K562 (cell line): ENCODE measurements at regions not wholly inside any gene's neighbourhood (a gene's known extent, or its start where the extent isn't known, plus 50 kb on each side); places are given as distances from the start of the nearest gene placed in this dataset.

ENCODE experiments used
- ATAC-seq: fragments of 200-7000 bp; cut with Tn5 transposase; 3 replicates; pipeline ENCODE4 v1.9.1; 2020; ENCODE audit warnings: moderate library complexity
- BruUV-seq: library from RNA; stranded (reverse); fragments of 400-500 nt; replicated peaks from 2 replicates; lab custom pipeline; 2021; lab: Mats Ljungman, UMichigan
- CTCF ChIA-PET: fragments of 300-600 bp; formaldehyde crosslinking; extraction: SDS; loops from one replicate; lab custom pipeline; 2021; ENCODE audit warnings: low intra/inter-chr PET ratio; lab: Yijun Ruan, JAX
- POLR2A ChIA-PET: fragments of 300-600, 350-650 bp; sonication (Branson Sonifier 250); formaldehyde crosslinking; extraction: SDS; loops from one replicate; lab custom pipeline; 2021; ENCODE audit warnings: antibody characterized with exemption, inconsistent platforms; lab: Yijun Ruan, JAX
- DNase-seq, 4 experiments: peaks; one replicate each; pipeline versions ENCODE4 v3.0.0 to v3.0.0-alpha.2; 2011 to 2018; ENCODE audit warnings: low spot score in 3 of 4, mixed read lengths in 3 of 4; ENCODE audit errors: extremely low read depth in 1 of 4
- FAIRE-seq: peaks from 2 replicates; lab custom pipeline; 2011; peaks lifted over from hg19 to GRCh38; lab: Jason Lieb, UNC
- H2AFZ ChIP-seq: 2 replicates; pipeline ENCODE4 v1.6.0; 2011; ENCODE audit warnings: low read depth, low read length, control low read depth, inconsistent platforms
- H3K27ac ChIP-seq: fragments of 200-600 bp; 3 replicates; pipeline ENCODE4 v1.8.0; 2011; ENCODE audit warnings: low read depth, mild to moderate bottlenecking, control low read depth, inconsistent platforms, low read length, moderate library complexity, mixed read lengths; ENCODE audit errors: extremely low read depth
- H3K27me3 ChIP-seq, 2 experiments: fragments of 300-600 bp in 1 of 2; 2 replicates in 1 of 2; 3 replicates in 1 of 2; pipeline versions ENCODE4 v1.6.0 to v1.8.0; 2011; ENCODE audit warnings: inconsistent platforms in 2 of 2, low read length in 2 of 2, mild to moderate bottlenecking in 1 of 2, mixed read lengths in 1 of 2, moderate library complexity in 1 of 2; ENCODE audit not compliant: control insufficient read depth in 2 of 2, insufficient read depth in 2 of 2
- H3K36me3 ChIP-seq: fragments of 300-600 bp; 3 replicates; pipeline ENCODE4 v1.8.0; 2011; ENCODE audit warnings: mild to moderate bottlenecking, low read length, inconsistent platforms; ENCODE audit not compliant: control insufficient read depth, insufficient read depth
- H3K4me1 ChIP-seq, 2 experiments: fragments of 200-600 bp in 1 of 2; replicated peaks in 1 of 2; 2 replicates in 1 of 2; 3 replicates in 1 of 2; pipeline versions ENCODE4 v1.5.1 to v1.8.0; 2011; ENCODE audit warnings: inconsistent platforms in 2 of 2, low read length in 2 of 2, mild to moderate bottlenecking in 1 of 2, mixed read lengths in 1 of 2, moderate library complexity in 1 of 2; ENCODE audit not compliant: control insufficient read depth in 2 of 2, insufficient read depth in 2 of 2
- H3K4me2 ChIP-seq: 2 replicates; pipeline ENCODE4 v1.6.1; 2011; ENCODE audit warnings: low read length, control low read depth, inconsistent platforms, mixed read lengths; ENCODE audit not compliant: insufficient read depth
- H3K4me3 ChIP-seq: fragments of 200-600 bp; sonication (generic), shearing (Covaris generic); 2 replicates; pipeline ENCODE4 v1.5.1; 2016; ENCODE audit warnings: control low read depth, inconsistent platforms
- H3K79me2 ChIP-seq: fragments of 200-600 bp; 3 replicates; pipeline ENCODE4 v1.8.0; 2011; ENCODE audit warnings: low read length, inconsistent platforms; ENCODE audit not compliant: control insufficient read depth, insufficient read depth
- H3K9ac ChIP-seq, 2 experiments: 2 replicates each; pipeline versions ENCODE4 v1.6.0 to v1.6.1; 2011; ENCODE audit warnings: low read depth in 2 of 2, low read length in 2 of 2, control low read depth in 1 of 2, inconsistent platforms in 1 of 2, mild to moderate bottlenecking in 1 of 2, mixed read lengths in 1 of 2; ENCODE audit not compliant: insufficient read depth in 1 of 2
- H3K9me1 ChIP-seq: one replicate; pipeline ENCODE4 v1.6.0; 2011; ENCODE audit warnings: inconsistent platforms, mild to moderate bottlenecking, low read length, moderate library complexity; ENCODE audit not compliant: control insufficient read depth, insufficient read depth
- H3K9me3 ChIP-seq: replicated peaks from 2 replicates; pipeline ENCODE4 v1.5.1; 2011; ENCODE audit warnings: low read depth, low read length, inconsistent platforms; ENCODE audit not compliant: control insufficient read depth, insufficient read depth
- H4K20me1 ChIP-seq: replicated peaks from 2 replicates; pipeline ENCODE4 v1.6.1; 2011; ENCODE audit warnings: low read length, inconsistent platforms, mixed read lengths; ENCODE audit not compliant: control insufficient read depth, insufficient read depth
- BCOR ChIP-seq: fragments of 450-650 bp; IDR thresholded peaks from 2 replicates; pipeline ENCODE4 v1.6.1; 2016
- CREM ChIP-seq: IDR thresholded peaks from 2 replicates; pipeline ENCODE4 v1.6.1; 2014; ENCODE audit warnings: antibody characterized with exemption, low read depth
- CTBP1 ChIP-seq: fragments of 450-650 bp; IDR thresholded peaks from 2 replicates; pipeline ENCODE4 v1.6.1; 2016; ENCODE audit warnings: borderline replicate concordance
- EZH2 ChIP-seq: IDR thresholded peaks from 2 replicates; pipeline ENCODE4 v1.6.1; 2012; ENCODE audit warnings: low read depth, mild to moderate bottlenecking, inconsistent platforms, low read length, borderline replicate concordance
- HDAC1 ChIP-seq, 2 experiments: fragments of 450-650 bp; IDR thresholded peaks; 2 replicates each; pipeline ENCODE4 v1.6.1; 2016 to 2017; ENCODE audit warnings: inconsistent platforms in 1 of 2, mild to moderate bottlenecking in 1 of 2, moderate library complexity in 1 of 2
- HDAC6 ChIP-seq: IDR thresholded peaks from 2 replicates; pipeline ENCODE4 v1.6.1; 2012; ENCODE audit warnings: low read depth, mild to moderate bottlenecking, control low read depth, inconsistent platforms, low read length, moderate library complexity
- KLF1 ChIP-seq: fragments of 450-650 bp; IDR thresholded peaks from 2 replicates; pipeline ENCODE4 v1.6.1; 2016; ENCODE audit warnings: missing genetic modification characterization, missing compliant biosample characterization
- NFIC ChIP-seq: fragments of 450-650 bp; IDR thresholded peaks from 2 replicates; pipeline ENCODE4 v1.6.1; 2017; ENCODE audit warnings: mild to moderate bottlenecking, inconsistent platforms
- NUFIP1 ChIP-seq: fragments of 450-650 bp; IDR thresholded peaks from 2 replicates; pipeline ENCODE4 v1.6.1; 2018; ENCODE audit not compliant: partially characterized antibody
- POLR2B ChIP-seq: fragments of 450-650 bp; IDR thresholded peaks from 2 replicates; pipeline ENCODE4 v1.6.1; 2018; ENCODE audit warnings: low read depth; ENCODE audit not compliant: partially characterized antibody
- SOX6 ChIP-seq: fragments of 450-650 bp; IDR thresholded peaks from 2 replicates; pipeline ENCODE4 v1.6.1; 2014; ENCODE audit warnings: mild to moderate bottlenecking
- TGIF2 ChIP-seq: sonication (generic); formaldehyde crosslinking; IDR thresholded peaks from 2 replicates; pipeline ENCODE4 v1.8.1; 2022; ENCODE audit warnings: mild to moderate bottlenecking, missing genetic modification reagents, moderate library complexity
- U2AF2 ChIP-seq: fragments of 200-400 bp; formaldehyde crosslinking; optimal IDR thresholded peaks from 2 replicates; pipeline ENCODE3; 2017; ENCODE audit warnings: low read depth, mild to moderate bottlenecking, low read length
- ZNF398 ChIP-seq: fragments of 250-450 bp; sonication (Bioruptor Pico); IDR thresholded peaks from 2 replicates; pipeline ENCODE4 v1.8.0; 2021; ENCODE audit warnings: moderate library complexity, mild to moderate bottlenecking, inconsistent platforms
- ZNF780A ChIP-seq: fragments of 250-450 bp; sonication (Bioruptor Pico); IDR thresholded peaks from 2 replicates; pipeline ENCODE4 v1.5.0; 2021; ENCODE audit warnings: mild to moderate bottlenecking
- WGBS: fragments of 100-300 bp; shearing (Covaris generic); methylation state at CpG from one replicate; pipeline ENCODE4 v1.1.6; 2016; ENCODE audit warnings: low coverage, mixed read lengths; ENCODE audit not compliant: insufficient coverage; ENCODE audit errors: missing lambda C conversion rate; 5-methylcytosine and 5-hydroxymethylcytosine counted together
- in situ Hi-C: fragments of 300-500 bp; cut with MboI; formaldehyde crosslinking; loops from 4 replicates; pipeline ENCODE4 v1.15.0; 2018; ENCODE audit warnings: inconsistent platforms, mixed read lengths
- intact Hi-C: fragments of 100-400 bp; cut with micrococcal nuclease; formaldehyde crosslinking; loops from 2 replicates; pipeline ENCODE4 v1.14.2; 2022
- TF ChIP-seq, protein P1 (sequence below): fragments of 200-800 bp; sonication (Bioruptor generic); IDR thresholded peaks from 2 replicates; pipeline ENCODE4 v1.6.1; 2017; ENCODE audit warnings: missing genetic modification characterization, missing compliant biosample characterization
- TF ChIP-seq, protein P2 (sequence below), 2 experiments: IDR thresholded peaks; 2 replicates each; pipeline ENCODE4 v1.6.1; 2012; ENCODE audit warnings: improper control_type of control experiment in 2 of 2, low read depth in 2 of 2, low read length in 2 of 2, borderline replicate concordance in 1 of 2

- H3K36me3 ChIP-seq, result no peaks in the 10 kb centered on the region
- H3K9me1 ChIP-seq, result no peaks in the 10 kb centered on the region
- DNase-seq (no peak), ATAC-seq (no peak), FAIRE-seq (no peak)
- no peak overlapping the region for H3K9ac ChIP-seq
- H4K20me1 ChIP-seq, result no peaks in the 10 kb centered on the region
- ChIA-PET CTCF (no interaction called here), POLR2A (no interaction called here)
- WGBS, result 0% methylated on average over 1 of the region's 1 CpG
- no peak overlapping the region for H3K4me2 ChIP-seq
- no peaks in the 10 kb centered on the region for H3K27me3 ChIP-seq
- in situ Hi-C loops (no loop called here), intact Hi-C loops (no loop called here)
- no peak overlapping the region for H2AFZ ChIP-seq
- H3K79me2 ChIP-seq, result no peaks in the 10 kb centered on the region
- H3K4me1 ChIP-seq, result no peaks in the 10 kb centered on the region
- BruUV-seq, result no TSS peak
- TF ChIP-seq HDAC6 (no peak), CREM (no peak), EZH2 (no peak), BCOR (no peak), ZNF780A (CRISPR knock-in tag) (no peak), SOX6 (no peak), TGIF2 (CRISPR knock-in tag) (no peak), NFIC (no peak), NUFIP1 (no peak), KLF1 (tag) (no peak), POLR2B (no peak), HDAC1 (IDR thresholded peaks at IDR 0.05) (no peak), U2AF2 (no peak), ZNF398 (CRISPR knock-in tag) (no peak), CTBP1 (no peak)
- TF ChIP-seq, protein P1, sequence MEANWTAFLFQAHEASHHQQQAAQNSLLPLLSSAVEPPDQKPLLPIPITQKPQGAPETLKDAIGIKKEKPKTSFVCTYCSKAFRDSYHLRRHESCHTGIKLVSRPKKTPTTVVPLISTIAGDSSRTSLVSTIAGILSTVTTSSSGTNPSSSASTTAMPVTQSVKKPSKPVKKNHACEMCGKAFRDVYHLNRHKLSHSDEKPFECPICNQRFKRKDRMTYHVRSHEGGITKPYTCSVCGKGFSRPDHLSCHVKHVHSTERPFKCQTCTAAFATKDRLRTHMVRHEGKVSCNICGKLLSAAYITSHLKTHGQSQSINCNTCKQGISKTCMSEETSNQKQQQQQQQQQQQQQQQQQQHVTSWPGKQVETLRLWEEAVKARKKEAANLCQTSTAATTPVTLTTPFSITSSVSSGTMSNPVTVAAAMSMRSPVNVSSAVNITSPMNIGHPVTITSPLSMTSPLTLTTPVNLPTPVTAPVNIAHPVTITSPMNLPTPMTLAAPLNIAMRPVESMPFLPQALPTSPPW, result no peak
- TF ChIP-seq, protein P2, sequence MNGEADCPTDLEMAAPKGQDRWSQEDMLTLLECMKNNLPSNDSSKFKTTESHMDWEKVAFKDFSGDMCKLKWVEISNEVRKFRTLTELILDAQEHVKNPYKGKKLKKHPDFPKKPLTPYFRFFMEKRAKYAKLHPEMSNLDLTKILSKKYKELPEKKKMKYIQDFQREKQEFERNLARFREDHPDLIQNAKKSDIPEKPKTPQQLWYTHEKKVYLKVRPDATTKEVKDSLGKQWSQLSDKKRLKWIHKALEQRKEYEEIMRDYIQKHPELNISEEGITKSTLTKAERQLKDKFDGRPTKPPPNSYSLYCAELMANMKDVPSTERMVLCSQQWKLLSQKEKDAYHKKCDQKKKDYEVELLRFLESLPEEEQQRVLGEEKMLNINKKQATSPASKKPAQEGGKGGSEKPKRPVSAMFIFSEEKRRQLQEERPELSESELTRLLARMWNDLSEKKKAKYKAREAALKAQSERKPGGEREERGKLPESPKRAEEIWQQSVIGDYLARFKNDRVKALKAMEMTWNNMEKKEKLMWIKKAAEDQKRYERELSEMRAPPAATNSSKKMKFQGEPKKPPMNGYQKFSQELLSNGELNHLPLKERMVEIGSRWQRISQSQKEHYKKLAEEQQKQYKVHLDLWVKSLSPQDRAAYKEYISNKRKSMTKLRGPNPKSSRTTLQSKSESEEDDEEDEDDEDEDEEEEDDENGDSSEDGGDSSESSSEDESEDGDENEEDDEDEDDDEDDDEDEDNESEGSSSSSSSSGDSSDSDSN (IDR thresholded peaks at IDR 0.05; ENCODE audit: borderline replicate concordance in 1 of 2, low read depth in 2 of 2, low read length in 2 of 2), result no peak
- no peak overlapping the region for H3K27ac ChIP-seq
- no peaks in the 10 kb centered on the region for H3K9me3 ChIP-seq
- no peak overlapping the region for H3K4me3 ChIP-seq
Observed at GRCh38 chr13:76380446-76381065, 505.6 kb downstream of the KCTD12 start.
